Activated T-helper 9 cell treated with anti-CD3 and anti-CD28 coated beads, Interleukin-2, amount 50 U/mL, for 16 hours (primary cell): ENCODE measurements at regions not wholly inside any gene's neighbourhood (a gene's known extent, or its start where the extent isn't known, plus 50 kb on each side); places are given as distances from the start of the nearest gene placed in this dataset.
"Not testable (repeated sequence)": the region's sequence is repeated elsewhere in the genome, so short reads cannot be mapped to it uniquely, and the experiment has no call there.

Experiments used
- DNase-seq: peaks from one replicate; pipeline ENCODE4 v3.0.0-alpha.2; 2020; ENCODE audit warnings: low read depth

- no peak for DNase-seq
Observed at GRCh38 chr1:185681034-185681633, 53.1 kb upstream of the HMCN1 start.

GRCh38 chr1:185680453-185680852 is 53.7 kb upstream of the HMCN1 start:
- DNase-seq = no peak

- DNase-seq = no peak
Observed at GRCh38 chr1:185679220-185679619, 55.0 kb upstream of the HMCN1 start.

- DNase-seq = no peak
Observed at GRCh38 chr1:185676969-185677368, 57.2 kb upstream of the HMCN1 start.

- DNase-seq = no peak
Observed at GRCh38 chr1:185674201-185674600, 60.0 kb upstream of the HMCN1 start.

- no peak for DNase-seq
Observed at GRCh38 chr1:185672719-185673360, 61.4 kb upstream of the HMCN1 start.

GRCh38 chr1:185670187-185670627 is 64.0 kb upstream of the HMCN1 start:
- no peak for DNase-seq

DNA sequence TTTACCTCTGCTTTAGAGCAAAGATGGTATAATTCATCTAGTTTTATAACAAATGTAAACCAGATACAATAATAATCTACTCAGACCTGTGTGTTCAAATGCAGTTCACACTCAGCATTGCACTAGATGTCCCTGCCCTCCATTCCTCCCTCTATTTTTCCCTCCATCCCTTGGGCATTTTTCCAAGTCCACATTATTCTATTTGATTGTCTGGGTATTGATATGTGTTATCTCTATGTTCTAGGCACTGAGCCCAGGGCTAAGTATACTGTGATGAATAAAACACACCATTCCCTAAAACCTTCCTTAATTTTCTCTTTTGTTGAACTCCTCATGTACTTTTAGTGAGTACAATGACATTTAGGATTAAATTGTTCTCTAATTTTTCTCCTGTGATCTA is 66.2 kb upstream of the HMCN1 start:
- no peak for DNase-seq

- DNase-seq = no peak
Observed at GRCh38 chr1:185666582-185666981, 67.6 kb upstream of the HMCN1 start.

DNA sequence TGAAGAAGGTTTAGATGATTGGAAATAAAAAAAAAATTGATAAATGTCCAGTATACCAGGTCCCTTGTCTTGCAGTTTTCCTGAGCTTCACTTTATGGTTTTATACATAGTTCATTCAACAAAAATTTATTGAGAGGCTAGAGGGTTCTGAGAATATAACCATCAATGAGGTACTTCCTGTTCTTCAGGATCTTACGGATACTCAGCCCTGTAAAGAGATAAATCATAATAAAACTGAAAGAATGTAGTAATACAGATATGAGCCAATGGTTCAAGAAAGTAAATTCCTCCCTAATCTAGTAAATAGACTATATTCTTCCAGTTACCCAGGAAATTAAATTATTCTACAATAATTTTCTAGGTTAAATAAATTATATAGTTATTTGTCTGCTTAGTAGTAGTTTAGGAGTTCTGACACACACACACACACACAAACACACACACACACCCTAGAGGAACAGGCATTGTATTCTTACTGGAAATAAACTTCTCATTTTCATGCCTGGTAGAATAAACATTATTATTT is 70.4 kb upstream of the HMCN1 start:
- DNase-seq = no peak

- DNase-seq = no peak
Observed at GRCh38 chr1:185663332-185663731, 70.9 kb upstream of the HMCN1 start.

DNA sequence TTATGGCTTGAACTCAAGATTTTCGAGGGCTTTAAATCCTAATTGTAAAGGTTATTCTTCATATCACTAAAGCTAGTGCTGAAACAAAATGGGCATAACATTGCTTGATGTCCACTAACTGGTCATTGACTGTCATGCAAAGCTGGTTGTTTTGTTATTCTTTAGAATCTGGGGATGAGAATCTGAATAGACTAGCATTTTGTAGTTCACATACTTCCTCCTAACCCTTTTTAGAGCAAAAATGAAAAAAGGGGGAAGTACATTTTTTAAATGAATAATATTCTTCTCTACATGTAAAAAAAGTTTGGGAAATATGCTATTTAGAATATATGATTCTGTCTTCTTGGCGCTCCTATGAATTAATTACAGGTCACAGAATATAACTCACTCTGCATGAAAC is 72.2 kb upstream of the HMCN1 start:
- DNase-seq = no peak

DNA sequence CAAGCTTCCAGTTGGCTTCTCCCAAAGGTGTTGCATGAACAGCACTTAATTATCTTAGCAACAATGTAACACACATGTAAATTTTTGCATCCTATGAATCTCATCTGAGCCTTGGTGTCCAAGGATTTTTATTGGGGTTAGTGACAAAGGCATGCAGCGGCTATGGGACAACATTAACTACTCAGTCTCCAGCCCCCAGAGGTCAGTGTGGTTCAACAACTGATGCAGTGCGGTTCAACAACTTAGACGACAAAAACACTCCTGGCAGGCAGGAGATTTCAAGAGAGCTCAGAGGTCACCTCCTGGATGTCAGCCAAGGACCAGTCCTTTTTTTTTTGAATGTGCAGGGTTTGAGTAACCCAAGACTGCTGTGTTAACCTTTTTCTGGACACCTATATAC is 77.5 kb upstream of the HMCN1 start:
- DNase-seq = no peak

GRCh38 chr1:185654952-185655314 is 79.3 kb upstream of the HMCN1 start:
- no peak for DNase-seq

DNA sequence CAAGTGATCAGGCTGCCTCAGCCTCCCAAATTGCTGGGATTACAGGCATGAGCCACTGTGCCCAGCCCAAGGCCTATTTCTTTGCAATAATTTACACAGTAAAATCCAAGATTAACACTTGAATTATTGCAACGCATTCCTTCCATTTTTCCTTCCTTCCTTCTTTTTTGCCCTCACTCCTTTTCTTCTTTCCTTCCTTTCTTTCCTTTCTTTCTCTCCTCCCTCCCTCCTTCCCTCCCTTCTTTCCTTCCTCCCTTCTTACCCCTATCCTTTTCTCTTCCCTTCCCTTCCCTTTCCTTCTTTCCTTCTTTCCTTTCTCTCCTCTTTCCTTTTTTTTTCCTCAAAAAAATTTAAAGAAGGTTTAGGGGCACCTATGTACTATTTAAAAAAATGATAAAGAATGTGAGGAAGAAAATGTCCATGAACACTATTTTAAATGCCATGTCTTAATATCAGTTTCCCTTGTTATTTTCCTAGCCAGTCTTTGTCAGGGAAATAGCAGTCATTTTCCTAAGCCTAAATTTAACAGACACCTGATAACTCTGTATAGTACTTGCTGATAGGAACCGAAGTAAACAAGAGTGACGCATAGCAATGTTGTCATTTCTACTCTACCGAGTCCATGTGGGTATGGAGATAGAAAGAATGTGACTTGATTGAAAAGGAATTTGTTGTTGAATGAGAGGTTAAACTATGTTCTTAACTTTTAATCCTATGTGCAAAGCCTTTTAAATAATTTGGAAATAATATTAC is 79.8 kb upstream of the HMCN1 start:
- DNase-seq = no peak

DNA sequence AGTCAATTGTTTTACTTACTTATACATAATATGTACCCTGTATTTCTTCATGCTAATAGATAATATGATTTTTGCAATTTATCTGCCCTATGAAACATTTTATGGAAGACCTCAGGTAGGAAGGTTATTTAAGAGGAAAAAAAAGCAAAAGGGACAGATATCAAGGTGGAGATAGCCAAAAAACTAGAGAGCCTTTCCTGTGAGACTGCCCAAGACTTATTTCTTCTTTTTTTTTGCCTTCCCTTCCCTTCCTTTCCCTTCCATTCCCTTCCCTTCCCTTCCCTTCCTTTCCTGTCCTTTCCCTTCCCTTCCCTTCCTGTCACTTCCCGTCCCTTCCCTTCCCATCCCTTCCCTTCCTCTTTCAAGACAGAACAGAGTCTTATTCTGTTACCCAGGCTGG is 80.6 kb upstream of the HMCN1 start:
- no peak for DNase-seq

GRCh38 chr1:185652348-185652747 is 81.8 kb upstream of the HMCN1 start:
- DNase-seq = no peak

- no peak for DNase-seq
Observed at GRCh38 chr1:185650602-185651230, 83.5 kb upstream of the HMCN1 start.

GRCh38 chr1:185648858-185649589 is 85.2 kb upstream of the HMCN1 start:
- no peak for DNase-seq

DNA sequence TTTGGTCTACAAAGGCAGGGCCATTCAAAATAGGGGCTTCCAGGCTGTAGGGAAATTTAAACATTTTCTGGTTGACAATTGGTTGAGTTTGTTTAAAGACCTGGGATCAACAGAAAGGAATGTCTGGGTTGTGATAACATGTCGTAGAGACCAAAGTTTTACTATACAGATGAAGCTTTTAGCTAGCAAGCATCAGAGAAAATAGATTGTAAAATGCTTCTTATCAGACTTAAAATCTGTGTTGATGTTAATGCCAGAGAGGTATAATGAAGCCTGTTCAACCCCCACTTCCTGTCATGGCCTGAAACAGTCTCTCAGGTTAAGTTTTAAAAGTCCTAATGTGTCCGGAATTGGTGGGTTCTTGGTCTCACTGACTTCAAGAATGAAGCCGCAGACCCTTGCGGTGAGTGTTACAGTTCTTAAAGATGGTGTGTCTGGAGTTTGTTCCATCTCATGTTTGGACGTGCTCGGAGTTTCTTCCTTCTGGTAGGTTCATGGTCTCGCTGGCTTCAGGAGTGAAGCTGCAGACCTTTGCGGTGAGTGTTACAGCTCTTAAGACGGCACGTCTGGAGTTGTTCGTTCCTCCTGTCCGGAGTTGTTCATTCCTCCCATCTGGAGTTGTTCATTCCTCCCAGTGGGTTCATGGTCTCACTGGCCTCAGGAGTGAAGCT is 86.5 kb upstream of the HMCN1 start:
- not testable (repeated sequence) for DNase-seq

GRCh38 chr1:185646202-185646683 is 87.9 kb upstream of the HMCN1 start:
- no peak for DNase-seq
